IMR-90 (cell line): ENCODE measurements at regions not wholly inside any gene's neighbourhood (a gene's known extent, or its start where the extent isn't known, plus 50 kb on each side); places are given as distances from the start of the nearest gene placed in this dataset.

ENCODE experiments used
- ATAC-seq: fragments of 200-7000 bp; cut with Tn5 transposase; 2 replicates; pipeline ENCODE4 v1.9.1; 2020; ENCODE audit warnings: low read depth, mild to moderate bottlenecking, moderate library complexity
- BruUV-seq: library from RNA; stranded (reverse); fragments of 400-500 nt; replicated peaks from 2 replicates; lab custom pipeline; 2021; lab: Mats Ljungman, UMichigan
- CTCF ChIA-PET: fragments of 300-600 bp; formaldehyde crosslinking; extraction: SDS; loops from one replicate; lab custom pipeline; 2021; ENCODE audit warnings: antibody characterized with exemption; lab: Yijun Ruan, JAX
- POLR2A ChIA-PET: fragments of 300-600 bp; sonication (Branson Sonifier 250); formaldehyde crosslinking; loops from one replicate; lab custom pipeline; 2022; ENCODE audit warnings: antibody characterized with exemption; ENCODE audit not compliant: unreplicated experiment; lab: Charles Lee
- DNase-seq: peaks from one replicate; pipeline ENCODE4 v3.0.0; 2013
- H2AFZ ChIP-seq: replicated peaks from 2 replicates; pipeline ENCODE3; 2013; ENCODE audit warnings: low read length, mild to moderate bottlenecking; ENCODE audit not compliant: poor library complexity
- H2AK5ac ChIP-seq: 2 replicates; pipeline ENCODE4 v1.6.1; 2013; ENCODE audit warnings: low read depth, low read length, inconsistent platforms
- H2AK9ac ChIP-seq: replicated peaks from 2 replicates; pipeline ENCODE3; 2013; ENCODE audit warnings: mild to moderate bottlenecking, low read depth, low read length, moderate library complexity; ENCODE audit not compliant: poor library complexity
- H2BK120ac ChIP-seq: 2 replicates; pipeline ENCODE4 v1.6.1; 2013; ENCODE audit warnings: low read depth, low read length, inconsistent platforms
- H2BK15ac ChIP-seq: 3 replicates; pipeline ENCODE4 v1.6.1; 2013; ENCODE audit warnings: low read depth, low read length, inconsistent platforms
- H2BK20ac ChIP-seq: 2 replicates; pipeline ENCODE4 v1.6.1; 2013; ENCODE audit warnings: low read depth, mild to moderate bottlenecking, inconsistent platforms, low read length, moderate library complexity
- H2BK5ac ChIP-seq: 2 replicates; pipeline ENCODE4 v1.6.1; 2013; ENCODE audit warnings: mild to moderate bottlenecking, low read depth, low read length, inconsistent platforms; ENCODE audit not compliant: poor library complexity, severe bottlenecking
- H3K14ac ChIP-seq: replicated peaks from 2 replicates; pipeline ENCODE4 v1.6.1; 2013; ENCODE audit warnings: low read depth, low read length, inconsistent platforms
- H3K18ac ChIP-seq: 2 replicates; pipeline ENCODE4 v1.6.1; 2013; ENCODE audit warnings: low read depth, low read length, control low read depth
- H3K23ac ChIP-seq: 2 replicates; pipeline ENCODE4 v1.6.1; 2013; ENCODE audit warnings: low read depth, low read length, inconsistent platforms
- H3K27ac ChIP-seq: 2 replicates; pipeline ENCODE4 v1.5.1; 2013; ENCODE audit warnings: mild to moderate bottlenecking, control low read depth, low read length; ENCODE audit not compliant: insufficient read depth
- H3K27me3 ChIP-seq: 2 replicates; pipeline ENCODE4 v1.6.1; 2013; ENCODE audit warnings: low read length; ENCODE audit not compliant: control insufficient read depth, insufficient read depth
- H3K36me3 ChIP-seq: 2 replicates; pipeline ENCODE4 v1.6.1; 2013; ENCODE audit warnings: low read length, mixed read lengths; ENCODE audit not compliant: control insufficient read depth, insufficient read depth
- H3K4ac ChIP-seq: 2 replicates; pipeline ENCODE4 v1.6.1; 2013; ENCODE audit warnings: low read depth, low read length, inconsistent platforms
- H3K4me1 ChIP-seq: 2 replicates; pipeline ENCODE4 v1.6.1; 2013; ENCODE audit warnings: low read length, mixed read lengths; ENCODE audit not compliant: control insufficient read depth, insufficient read depth
- H3K4me2 ChIP-seq: 2 replicates; pipeline ENCODE4 v1.6.1; 2013; ENCODE audit warnings: low read depth, mild to moderate bottlenecking, control low read depth, low read length, moderate library complexity
- H3K4me3 ChIP-seq: 2 replicates; pipeline ENCODE4 v1.5.1; 2013; ENCODE audit warnings: low read depth, mild to moderate bottlenecking, control low read depth, low read length, moderate library complexity; ENCODE audit not compliant: insufficient read depth
- H3K56ac ChIP-seq: 2 replicates; pipeline ENCODE4 v1.6.1; 2013; ENCODE audit warnings: low read length, inconsistent platforms; ENCODE audit not compliant: insufficient read depth; ENCODE audit errors: extremely low read depth
- H3K79me1 ChIP-seq, 2 experiments: 2 replicates each; pipeline ENCODE4 v1.6.1; 2013; ENCODE audit warnings: low read length in 2 of 2, inconsistent platforms in 1 of 2, low read depth in 1 of 2
- H3K9ac ChIP-seq: 2 replicates; pipeline ENCODE4 v1.6.1; 2013; ENCODE audit warnings: low read depth, low read length, control low read depth
- H3K9me1 ChIP-seq: 2 replicates; pipeline ENCODE4 v1.6.1; 2013; ENCODE audit warnings: low read length, inconsistent platforms; ENCODE audit not compliant: insufficient read depth
- H3K9me3 ChIP-seq: 2 replicates; pipeline ENCODE4 v1.6.1; 2013; ENCODE audit warnings: low read length; ENCODE audit not compliant: control insufficient read depth, insufficient read depth
- H4K20me1 ChIP-seq: 2 replicates; pipeline ENCODE4 v1.6.1; 2013; ENCODE audit warnings: low read length, inconsistent platforms; ENCODE audit not compliant: insufficient read depth
- H4K5ac ChIP-seq: 2 replicates; pipeline ENCODE4 v1.6.1; 2013; ENCODE audit warnings: mild to moderate bottlenecking, low read depth, low read length, control low read depth
- H4K8ac ChIP-seq, 2 experiments: 2 replicates each; pipeline ENCODE4 v1.6.1; 2013; ENCODE audit warnings: low read depth in 2 of 2, low read length in 2 of 2, control low read depth in 1 of 2, inconsistent platforms in 1 of 2
- H4K91ac ChIP-seq: 2 replicates; pipeline ENCODE4 v1.6.1; 2013; ENCODE audit warnings: low read depth, low read length, inconsistent platforms; ENCODE audit not compliant: insufficient read depth
- BHLHE40 ChIP-seq: fragments of 150-350 bp; IDR thresholded peaks from 2 replicates; pipeline ENCODE4 v1.6.1; 2016; ENCODE audit warnings: mild to moderate bottlenecking, low read depth, low read length
- CTCF ChIP-seq: conservative IDR thresholded peaks from 2 replicates; pipeline ENCODE4 v1.5.1; 2012; ENCODE audit warnings: mild to moderate bottlenecking, low read depth, low read length, improper control_type of control experiment
- FOS ChIP-seq: fragments of 150-350 bp; IDR thresholded peaks from 2 replicates; pipeline ENCODE4 v1.6.1; 2016; ENCODE audit warnings: low read depth, low read length
- MAFK ChIP-seq: IDR thresholded peaks from 2 replicates; pipeline ENCODE4 v1.6.1; 2012; ENCODE audit warnings: low read depth, low read length, improper control_type of control experiment
- MXI1 ChIP-seq: IDR thresholded peaks from 2 replicates; pipeline ENCODE4 v1.6.1; 2012; ENCODE audit warnings: low read depth, mild to moderate bottlenecking, low read length, moderate library complexity, borderline replicate concordance
- NFE2L2 ChIP-seq: fragments of 150-350 bp; IDR thresholded peaks from 2 replicates; pipeline ENCODE4 v1.6.1; 2016; ENCODE audit warnings: low read depth, mild to moderate bottlenecking, low read length
- RAD21 ChIP-seq: IDR thresholded peaks from 2 replicates; pipeline ENCODE4 v1.6.1; 2012; ENCODE audit warnings: low read length, improper control_type of control experiment
- RCOR1 ChIP-seq: IDR thresholded peaks from 2 replicates; pipeline ENCODE4 v1.6.1; 2012; ENCODE audit warnings: mild to moderate bottlenecking, low read length, improper control_type of control experiment; ENCODE audit not compliant: insufficient replicate concordance
- SMC3 ChIP-seq: fragments of 150-350 bp; IDR thresholded peaks from 2 replicates; pipeline ENCODE4 v1.6.1; 2016; ENCODE audit warnings: low read depth, mild to moderate bottlenecking, antibody characterized with exemption, low read length, moderate library complexity
- USF2 ChIP-seq: fragments of 150-350 bp; IDR thresholded peaks from 2 replicates; pipeline ENCODE4 v1.6.1; 2017; ENCODE audit warnings: mild to moderate bottlenecking, antibody characterized with exemption, low read length, low read depth
- WGBS, 2 experiments: methylation state at CpG; one replicate each; pipeline versions ENCODE4 v1.1.5 to v1.1.7; 2013; ENCODE audit warnings: missing lambda C conversion rate in 2 of 2; ENCODE audit not compliant: insufficient read length in 1 of 2; ENCODE audit errors: extremely low coverage in 2 of 2; 5-methylcytosine and 5-hydroxymethylcytosine counted together
- dilution Hi-C: fragments of 300-500 bp; cut with HindIII; formaldehyde crosslinking; loops from one replicate; pipeline ENCODE4 v1.14.3; 2018; ENCODE audit warnings: low sequenced_read_pairs; ENCODE audit not compliant: unreplicated experiment
- in situ Hi-C: fragments of 300-500 bp; cut with MboI; formaldehyde crosslinking; loops from 3 replicates; pipeline ENCODE4 v1.14.3; 2019; ENCODE audit warnings: low sequenced_read_pairs, inconsistent platforms, mixed read lengths
- intact Hi-C: fragments of 100-400 bp; cut with micrococcal nuclease; formaldehyde crosslinking; loops from 2 replicates; pipeline ENCODE4 v1.10.0; 2022
- TF ChIP-seq, protein P1 (sequence below): fragments of 150-350 bp; IDR thresholded peaks from 2 replicates; pipeline ENCODE4 v1.6.1; 2016; ENCODE audit warnings: low read depth, mild to moderate bottlenecking, low read length, moderate library complexity, borderline replicate concordance

DNA sequence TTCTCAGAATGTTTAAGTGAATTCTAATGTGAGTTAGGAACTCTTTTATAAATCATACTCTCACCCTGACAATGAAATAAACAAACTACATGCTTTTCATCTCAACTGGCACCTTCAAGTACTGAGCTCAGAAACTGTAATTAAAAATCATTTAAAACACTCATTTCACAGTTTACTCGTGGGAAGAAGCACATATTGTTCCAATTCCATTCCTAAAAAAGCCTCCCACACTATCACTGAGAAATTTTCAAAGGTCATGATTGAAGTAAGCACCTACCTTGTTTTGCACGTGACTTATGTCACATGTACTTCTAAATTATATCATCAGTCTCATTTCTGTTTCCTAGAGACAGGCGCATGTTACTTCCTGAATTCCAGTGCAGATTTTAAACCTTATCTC is 678.1 kb upstream of the SLC8A1 start:
- ChIA-PET POLR2A (no interaction called here), CTCF (no interaction called here)
- Histone ChIP-seq H2BK15ac (no peak overlapping the region), H2BK120ac (no peak overlapping the region), H4K20me1 (no peaks in the 10 kb centered on the region), H3K14ac (no peak overlapping the region), H2AK9ac (no peak overlapping the region), H3K9me1 (no peaks in the 10 kb centered on the region), H4K91ac (no peak overlapping the region), H3K23ac (no peak overlapping the region), H3K36me3 (no peaks in the 10 kb centered on the region), H2AFZ (no peak overlapping the region), H3K18ac (no peak overlapping the region), H3K9ac (no peak overlapping the region), H3K4me1 (no peaks in the 10 kb centered on the region), H3K4ac (no peak overlapping the region), H2AK5ac (no peak overlapping the region), H4K8ac (no peak overlapping the region), H3K27ac (no peak overlapping the region), H3K4me2 (no peak overlapping the region), H3K9me3 (no peaks in the 10 kb centered on the region), H3K4me3 (no peak overlapping the region), H4K5ac (no peak overlapping the region), H2BK20ac (no peak overlapping the region), H2BK5ac (no peak overlapping the region), H3K56ac (no peak overlapping the region), H3K79me1 (no peaks in the 10 kb centered on the region), H3K27me3 (no peaks in the 10 kb centered on the region)
- ATAC-seq (no peak), DNase-seq (no peak)
- no TSS peak for BruUV-seq
- 10% methylated on average over 2 of the region's 3 CpGs; no CpG with 5 or more reads in 1 of the 2 experiments for WGBS, 2 experiments
- intact Hi-C loops (no loop called here), in situ Hi-C loops (no loop called here), dilution Hi-C loops (no loop called here)
- no peak for TF ChIP-seq USF2
- no peak for TF ChIP-seq MXI1
- no peak for TF ChIP-seq RCOR1
- no peak for TF ChIP-seq FOS
- TF ChIP-seq RAD21, result no peak
- TF ChIP-seq BHLHE40, result no peak
- no peak for TF ChIP-seq NFE2L2
- TF ChIP-seq, protein P1, sequence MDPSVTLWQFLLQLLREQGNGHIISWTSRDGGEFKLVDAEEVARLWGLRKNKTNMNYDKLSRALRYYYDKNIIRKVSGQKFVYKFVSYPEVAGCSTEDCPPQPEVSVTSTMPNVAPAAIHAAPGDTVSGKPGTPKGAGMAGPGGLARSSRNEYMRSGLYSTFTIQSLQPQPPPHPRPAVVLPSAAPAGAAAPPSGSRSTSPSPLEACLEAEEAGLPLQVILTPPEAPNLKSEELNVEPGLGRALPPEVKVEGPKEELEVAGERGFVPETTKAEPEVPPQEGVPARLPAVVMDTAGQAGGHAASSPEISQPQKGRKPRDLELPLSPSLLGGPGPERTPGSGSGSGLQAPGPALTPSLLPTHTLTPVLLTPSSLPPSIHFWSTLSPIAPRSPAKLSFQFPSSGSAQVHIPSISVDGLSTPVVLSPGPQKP, result no peak
- TF ChIP-seq SMC3, result no peak
- no peak for TF ChIP-seq MAFK
- no peak for TF ChIP-seq CTCF
